T-helper 1 cell treated with Interleukin-12 subunit alpha and Interleukin-12 subunit beta and Interleukin-4 antibody, amounts not matched to agents 30 μg/mL and 1 μg/mL, for 36 hours (primary cell): ENCODE measurements at regions not wholly inside any gene's neighbourhood (a gene's known extent, or its start where the extent isn't known, plus 50 kb on each side); places are given as distances from the start of the nearest gene placed in this dataset.
"Not testable (repeated sequence)": the region's sequence is repeated elsewhere in the genome, so short reads cannot be mapped to it uniquely, and the experiment has no call there.

Source experiments
- H3K27ac Mint-ChIP-seq: one replicate; pipeline ENCODE4 v1.8.0; 2021; ENCODE audit warnings: mild to moderate bottlenecking, mixed read lengths
- H3K27me3 Mint-ChIP-seq: one replicate; pipeline ENCODE4 v1.8.0; 2021; ENCODE audit warnings: low read depth, mixed read lengths
- H3K36me3 Mint-ChIP-seq: one replicate; pipeline ENCODE4 v1.8.0; 2021; ENCODE audit warnings: low read depth, mixed read lengths
- H3K4me1 Mint-ChIP-seq: one replicate; pipeline ENCODE4 v1.8.0; 2021; ENCODE audit warnings: low read depth, mixed read lengths
- H3K4me3 Mint-ChIP-seq: one replicate; pipeline ENCODE4 v1.8.0; 2021; ENCODE audit warnings: mild to moderate bottlenecking, moderate library complexity, mixed read lengths
- H3K9me3 Mint-ChIP-seq: one replicate; pipeline ENCODE4 v1.8.0; 2021; ENCODE audit warnings: mixed read lengths

GRCh38 chr1:145553795-145554194, 54.0 kb upstream of the GPR89A start:
- not testable (repeated sequence) for H3K4me1 Mint-ChIP-seq, H3K27ac Mint-ChIP-seq, H3K36me3 Mint-ChIP-seq, H3K9me3 Mint-ChIP-seq, H3K4me3 Mint-ChIP-seq
- H3K27me3 Mint-ChIP-seq: peaks cover 29% of the 10 kb centered on the region

DNA sequence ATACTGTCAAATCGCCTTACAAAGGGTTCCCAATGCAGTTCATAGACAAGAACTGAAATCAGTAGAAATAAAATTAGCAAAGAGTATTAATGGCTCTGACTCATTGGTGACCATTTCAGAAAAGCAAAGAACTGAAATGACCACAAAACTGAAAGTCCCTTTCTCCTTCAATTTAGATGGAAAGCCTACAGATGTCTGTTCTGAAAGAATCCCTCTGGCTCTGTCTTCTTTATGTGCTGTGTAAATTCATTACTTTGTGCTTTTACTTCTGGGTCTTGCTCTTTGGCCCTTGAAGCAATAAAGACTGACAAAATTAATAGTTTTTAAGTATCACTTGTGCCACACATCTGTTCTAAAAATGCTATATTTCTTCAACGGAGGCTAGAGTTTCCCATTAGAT, 62.7 kb upstream of the GPR89A start:
- Mint-ChIP-seq H3K27me3 (peaks cover 30% of the 10 kb centered on the region), H3K4me3 (no peak overlapping the region), H3K9me3 (no peaks in the 10 kb centered on the region), H3K27ac (no peak overlapping the region), H3K4me1 (no peaks in the 10 kb centered on the region), H3K36me3 (no peaks in the 10 kb centered on the region)

DNA sequence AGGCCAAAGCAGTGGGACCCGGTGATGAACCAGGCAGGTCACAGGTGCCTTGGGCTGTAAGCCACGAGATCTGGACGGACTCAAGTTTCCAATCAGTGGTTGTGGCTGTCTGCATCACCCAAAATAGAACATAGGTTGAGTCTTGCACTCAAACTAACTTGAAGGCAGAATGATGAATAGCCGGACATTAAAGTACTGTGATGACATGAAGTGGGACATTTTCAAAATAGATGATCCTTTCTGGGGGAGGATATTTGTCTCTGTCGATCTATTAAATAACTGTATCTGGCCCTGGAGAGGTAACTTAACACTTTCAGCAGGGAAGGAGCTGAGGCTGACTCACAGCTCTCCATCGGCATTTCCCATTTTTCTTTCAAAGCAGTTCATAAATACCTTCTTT, 66.1 kb upstream of the GPR89A start:
- H3K4me1 Mint-ChIP-seq, H3K4me3 Mint-ChIP-seq, H3K27ac Mint-ChIP-seq, H3K9me3 Mint-ChIP-seq, H3K36me3 Mint-ChIP-seq: not testable (repeated sequence)
- peaks cover 47% of the 10 kb centered on the region for H3K27me3 Mint-ChIP-seq

DNA sequence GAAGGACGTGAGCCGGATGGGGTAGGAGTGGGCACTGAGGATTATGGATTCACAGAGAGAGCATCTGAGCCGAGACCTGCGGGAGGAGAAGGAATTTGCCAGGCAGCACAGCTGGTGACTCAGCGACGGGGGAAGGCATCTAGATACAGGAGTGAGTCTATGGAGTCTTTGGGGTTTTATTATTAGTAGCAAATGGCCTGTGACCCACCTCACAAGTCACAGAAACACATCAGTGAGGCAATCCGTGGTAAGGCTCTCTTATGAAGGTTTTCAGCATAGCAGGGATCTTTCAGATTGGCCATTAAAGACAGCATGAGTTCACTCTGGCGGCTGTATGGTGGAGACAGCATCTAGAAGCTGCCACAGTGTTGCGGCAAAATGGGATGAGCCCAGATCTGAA, 66.5 kb upstream of the GPR89A start:
- not testable (repeated sequence) for H3K27ac Mint-ChIP-seq, H3K4me1 Mint-ChIP-seq, H3K36me3 Mint-ChIP-seq, H3K4me3 Mint-ChIP-seq, H3K9me3 Mint-ChIP-seq
- H3K27me3 Mint-ChIP-seq: peaks cover 50% of the 10 kb centered on the region

- H3K4me1 Mint-ChIP-seq: not testable (repeated sequence)
Measured at GRCh38 chr1:145538118-145538882, 69.5 kb upstream of the GPR89A start.

DNA sequence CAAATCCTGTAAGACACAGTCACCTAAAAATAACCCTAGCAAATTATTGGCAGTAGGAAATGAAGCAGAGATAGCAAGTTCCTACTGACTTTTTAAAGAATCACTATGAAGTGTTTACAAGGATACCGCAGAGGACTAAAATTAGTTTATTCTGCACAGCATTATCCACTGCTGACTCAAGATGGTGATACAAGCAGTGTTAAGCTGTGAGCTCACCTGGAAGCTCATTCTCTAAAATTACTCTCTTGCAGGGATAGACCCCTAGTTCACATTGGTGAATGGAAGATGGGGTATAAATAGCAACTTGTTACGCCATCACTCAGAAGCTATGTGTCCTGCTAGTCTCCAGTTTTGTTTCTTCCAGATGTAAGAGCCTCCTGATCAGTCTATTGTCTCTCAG, 70.8 kb upstream of the GPR89A start:
- H3K9me3 Mint-ChIP-seq, H3K36me3 Mint-ChIP-seq, H3K4me1 Mint-ChIP-seq, H3K4me3 Mint-ChIP-seq, H3K27ac Mint-ChIP-seq: not testable (repeated sequence)
- peaks cover 40% of the 10 kb centered on the region for H3K27me3 Mint-ChIP-seq

More at GRCh38 chr1:145538118-145538882, 69.5 kb upstream of the GPR89A start:
- H3K9me3 Mint-ChIP-seq, H3K36me3 Mint-ChIP-seq, H3K27ac Mint-ChIP-seq, H3K4me3 Mint-ChIP-seq: not testable (repeated sequence)
- peaks cover 47% of the 10 kb centered on the region for H3K27me3 Mint-ChIP-seq

- not testable (repeated sequence) for H3K36me3 Mint-ChIP-seq, H3K27ac Mint-ChIP-seq
Measured at GRCh38 chr1:145535461-145535860, 72.3 kb upstream of the GPR89A start.

DNA sequence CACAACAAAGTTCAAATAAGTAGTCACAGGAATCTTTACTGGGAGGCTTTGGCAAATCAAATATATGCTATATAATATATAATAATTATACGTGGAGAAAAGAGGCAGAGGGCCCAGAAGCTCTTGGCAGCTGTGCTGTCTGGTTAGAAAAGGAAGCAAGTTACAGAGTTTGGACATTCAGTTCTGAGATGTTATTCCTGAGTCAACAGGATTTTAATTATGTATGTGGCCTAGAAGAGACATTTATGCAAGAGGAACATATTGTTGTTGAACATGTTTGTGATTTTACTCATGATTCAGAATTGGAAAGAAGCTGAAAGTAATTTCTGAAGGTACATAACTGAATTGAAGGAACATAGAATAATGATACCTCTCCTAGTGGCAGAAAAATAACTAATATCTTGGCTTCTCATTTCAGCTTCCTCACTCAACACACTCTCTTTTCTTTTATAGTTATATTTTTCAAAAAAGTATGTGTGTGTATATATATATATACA, 79.7 kb upstream of the GPR89A start:
- not testable (repeated sequence) for H3K9me3 Mint-ChIP-seq, H3K4me3 Mint-ChIP-seq, H3K4me1 Mint-ChIP-seq, H3K27ac Mint-ChIP-seq, H3K36me3 Mint-ChIP-seq
- H3K27me3 Mint-ChIP-seq: peaks cover 13% of the 10 kb centered on the region

More at GRCh38 chr1:145535461-145535860, 72.3 kb upstream of the GPR89A start:
- H3K4me1 Mint-ChIP-seq, H3K4me3 Mint-ChIP-seq, H3K9me3 Mint-ChIP-seq: not testable (repeated sequence)
- peaks cover 29% of the 10 kb centered on the region for H3K27me3 Mint-ChIP-seq

GRCh38 chr1:145520159-145520558, 87.6 kb upstream of the GPR89A start:
- H3K27ac Mint-ChIP-seq, H3K4me3 Mint-ChIP-seq: not testable (repeated sequence)

GRCh38 chr1:145519302-145519701, 88.5 kb upstream of the GPR89A start:
- not testable (repeated sequence) for H3K9me3 Mint-ChIP-seq, H3K36me3 Mint-ChIP-seq, H3K4me3 Mint-ChIP-seq, H3K27ac Mint-ChIP-seq, H3K4me1 Mint-ChIP-seq
- peaks cover 30% of the 10 kb centered on the region for H3K27me3 Mint-ChIP-seq

More at GRCh38 chr1:145520159-145520558, 87.6 kb upstream of the GPR89A start:
- H3K4me1 Mint-ChIP-seq, H3K36me3 Mint-ChIP-seq, H3K9me3 Mint-ChIP-seq: not testable (repeated sequence)
- peaks cover 34% of the 10 kb centered on the region for H3K27me3 Mint-ChIP-seq

GRCh38 chr1:145513017-145513416, 87.6 kb upstream of the NBPF20 start:
- not testable (repeated sequence) for H3K27ac Mint-ChIP-seq, H3K4me3 Mint-ChIP-seq, H3K4me1 Mint-ChIP-seq, H3K27me3 Mint-ChIP-seq, H3K9me3 Mint-ChIP-seq, H3K36me3 Mint-ChIP-seq

GRCh38 chr1:145508053-145508452, 82.7 kb upstream of the NBPF20 start:
- not testable (repeated sequence) for H3K36me3 Mint-ChIP-seq, H3K4me1 Mint-ChIP-seq, H3K9me3 Mint-ChIP-seq, H3K27ac Mint-ChIP-seq, H3K4me3 Mint-ChIP-seq, H3K27me3 Mint-ChIP-seq

DNA sequence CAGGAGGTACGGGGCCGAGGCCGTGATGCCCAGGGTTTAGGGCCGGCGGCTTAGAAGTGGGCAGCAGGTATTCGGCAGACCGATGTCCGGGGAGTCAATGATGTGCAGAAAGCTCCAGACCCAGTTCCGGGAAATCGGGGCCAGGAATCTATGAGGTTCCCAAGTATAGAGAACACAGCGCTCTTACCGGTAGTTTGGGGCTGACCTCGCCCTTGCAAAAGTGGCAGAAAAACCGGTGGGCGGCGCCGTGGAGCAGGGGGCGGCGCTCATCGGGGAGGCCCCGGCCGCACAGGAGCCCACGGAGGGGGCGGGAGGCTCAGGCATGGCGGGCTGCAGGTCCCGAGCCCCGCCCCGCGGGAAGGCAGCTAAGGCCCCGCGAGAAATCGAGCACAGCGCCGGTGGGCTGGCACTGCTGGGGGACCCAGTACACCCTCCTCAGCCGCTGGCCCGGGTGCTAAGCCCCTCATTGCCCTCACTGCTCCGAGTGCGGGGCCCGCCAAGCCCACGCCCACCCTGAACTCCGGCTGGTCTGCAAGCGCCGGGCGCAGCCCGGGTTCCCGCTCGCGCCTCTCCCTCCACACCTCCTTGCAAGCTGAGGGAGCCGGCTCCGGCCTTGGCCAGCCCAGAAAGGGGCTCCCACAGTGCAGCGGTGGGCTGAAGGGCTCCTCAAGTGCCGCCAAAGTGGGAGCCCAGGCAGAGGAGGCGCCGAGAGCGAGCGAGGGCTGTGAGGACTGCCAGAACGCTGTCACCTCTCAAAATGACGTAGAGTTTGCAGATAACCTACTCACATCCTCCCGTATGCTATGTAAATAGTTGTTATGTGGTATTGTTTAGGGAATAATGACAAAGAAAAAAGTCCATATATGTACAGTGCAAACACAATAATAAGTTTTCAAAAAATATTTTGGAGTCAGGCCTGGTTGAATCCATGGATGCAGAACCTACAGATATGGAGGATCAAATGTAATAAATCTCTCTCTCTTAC, 80.6 kb upstream of the NBPF20 start:
- H3K9me3 Mint-ChIP-seq, H3K4me3 Mint-ChIP-seq: not testable (repeated sequence)

DNA sequence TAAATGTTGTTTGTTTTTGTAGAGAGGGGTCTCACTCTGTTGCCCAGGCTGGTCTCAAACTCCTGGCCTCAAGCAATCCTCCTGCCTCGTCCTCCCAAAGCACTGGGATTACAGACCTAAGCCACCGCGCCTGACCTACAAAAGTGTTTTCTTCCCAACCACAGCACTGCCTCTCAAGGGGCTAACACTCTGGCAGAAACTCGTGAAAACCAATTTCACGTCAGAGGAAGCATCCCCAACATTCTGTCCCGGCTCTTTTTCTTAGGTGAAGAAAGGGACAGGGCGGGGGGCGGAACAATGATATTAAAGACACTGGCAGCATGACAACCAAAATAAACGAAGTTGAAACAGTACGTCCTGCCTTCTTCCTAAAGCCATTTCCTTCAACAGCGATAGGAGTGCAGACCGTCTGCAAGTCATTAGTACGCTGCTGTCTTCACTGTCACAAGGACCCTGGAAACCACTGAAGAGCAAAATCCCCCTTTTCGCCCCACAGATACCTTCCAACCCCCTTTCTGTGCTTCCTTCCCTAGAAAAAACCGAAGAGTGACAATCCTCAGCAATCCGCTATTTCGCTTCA, 79.5 kb upstream of the NBPF20 start:
- H3K4me1 Mint-ChIP-seq, H3K36me3 Mint-ChIP-seq, H3K27me3 Mint-ChIP-seq, H3K4me3 Mint-ChIP-seq, H3K9me3 Mint-ChIP-seq, H3K27ac Mint-ChIP-seq: not testable (repeated sequence)

More for the DNA sequence above, 80.6 kb upstream of the NBPF20 start:
- not testable (repeated sequence) for H3K36me3 Mint-ChIP-seq, H3K27me3 Mint-ChIP-seq, H3K27ac Mint-ChIP-seq, H3K4me1 Mint-ChIP-seq

- not testable (repeated sequence) for H3K27me3 Mint-ChIP-seq, H3K36me3 Mint-ChIP-seq, H3K9me3 Mint-ChIP-seq, H3K4me3 Mint-ChIP-seq, H3K4me1 Mint-ChIP-seq, H3K27ac Mint-ChIP-seq
Measured at GRCh38 chr1:145504310-145504709, 78.9 kb upstream of the NBPF20 start.
